ENCODE measurements at regions not wholly inside any gene's neighbourhood (a gene's known extent, or its start where the extent isn't known, plus 50 kb on each side); places are given as distances from the start of the nearest gene placed in this dataset.

DNA sequence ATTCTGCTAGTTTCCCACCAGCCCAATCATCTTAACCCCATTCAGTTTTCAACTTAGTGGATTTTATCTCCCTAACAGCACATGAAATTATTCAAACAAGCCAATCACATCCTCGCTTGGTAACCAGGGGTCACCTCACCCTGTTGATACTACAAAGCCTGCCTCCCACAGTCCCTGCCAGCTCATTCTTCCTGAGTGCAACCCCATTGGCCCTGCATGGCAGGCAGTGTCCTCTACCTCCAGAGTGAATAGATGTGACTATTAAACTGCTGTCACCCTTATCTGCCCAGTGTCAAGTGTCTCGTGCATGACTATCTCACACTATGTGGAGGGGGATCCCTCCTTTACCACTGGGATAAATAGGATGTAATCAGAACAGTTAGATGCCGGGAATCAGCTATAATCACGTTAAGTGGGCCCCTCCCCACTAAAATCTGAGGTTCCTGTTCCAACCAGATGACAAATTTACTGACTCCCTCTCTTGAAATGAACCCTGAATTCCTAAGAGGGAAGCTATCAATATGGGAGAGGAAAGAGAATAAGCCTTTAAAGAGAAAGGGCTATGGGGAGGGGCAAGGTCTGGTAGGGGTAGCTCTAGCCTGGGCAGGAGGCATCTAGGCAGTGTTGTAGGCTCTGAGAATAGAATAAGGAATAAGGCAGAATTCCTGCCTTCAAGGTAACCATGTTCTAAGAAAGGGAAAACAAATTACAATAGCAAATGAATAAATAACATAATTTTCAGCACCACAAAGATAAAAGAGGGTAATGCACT, 155.9 kb downstream of the SLC30A10 start:
- no peak for TF ChIP-seq POLR2A (IDR thresholded peaks at IDR 0.05; ENCODE audit: low read depth, low read length)
- no peak for TF ChIP-seq POLR2AphosphoS5 (IDR thresholded peaks at IDR 0.05; ENCODE audit: low read depth, low read length)
- no peak for TF ChIP-seq TAF1 (IDR thresholded peaks at IDR 0.05; ENCODE audit: low read depth, low read length)
- TF ChIP-seq SPI1 (IDR thresholded peaks at IDR 0.05; ENCODE audit: low read depth, low read length) = no peak
